H1 (cell line): ENCODE measurements at regions not wholly inside any gene's neighbourhood (a gene's known extent, or its start where the extent isn't known, plus 50 kb on each side); places are given as distances from the start of the nearest gene placed in this dataset.

ENCODE experiments used
- BACH1 ChIP-seq: IDR thresholded peaks from 2 replicates; pipeline ENCODE4 v1.6.1; 2012; ENCODE audit warnings: low read length, improper control_type of control experiment
- CEBPB ChIP-seq: IDR thresholded peaks from 2 replicates; pipeline ENCODE4 v1.6.1; 2012; ENCODE audit warnings: low read depth, low read length
- CHD2 ChIP-seq: IDR thresholded peaks from 2 replicates; pipeline ENCODE4 v1.6.1; 2012; ENCODE audit warnings: low read length, improper control_type of control experiment
- CTCF ChIP-seq, 3 experiments: IDR thresholded peaks; 1 replicate in 2 of 3; 2 replicates in 1 of 3; pipeline versions ENCODE4 v1.5.1 to v1.6.1; 2011; ENCODE audit warnings: low read length in 3 of 3, mild to moderate bottlenecking in 3 of 3, inconsistent platforms in 2 of 3, low read depth in 1 of 3, moderate library complexity in 1 of 3; ENCODE audit not compliant: insufficient read depth in 1 of 3; ENCODE audit errors: control extremely low read depth in 1 of 3
- E2F6 ChIP-seq: IDR thresholded peaks from 2 replicates; pipeline ENCODE4 v1.6.1; 2012; ENCODE audit warnings: inconsistent platforms
- EP300 ChIP-seq, 2 experiments: IDR thresholded peaks; 1 replicate in 1 of 2; 2 replicates in 1 of 2; pipeline ENCODE4 v1.6.1; 2011 to 2012; ENCODE audit warnings: low read depth in 2 of 2, low read length in 2 of 2, mild to moderate bottlenecking in 2 of 2, borderline replicate concordance in 1 of 2, inconsistent platforms in 1 of 2, moderate library complexity in 1 of 2
- GABPA ChIP-seq: IDR thresholded peaks from 2 replicates; pipeline ENCODE4 v1.6.1; 2011; ENCODE audit warnings: mild to moderate bottlenecking, low read length, moderate library complexity, borderline replicate concordance; ENCODE audit not compliant: insufficient read depth
- JUN ChIP-seq: IDR thresholded peaks from 2 replicates; pipeline ENCODE4 v1.6.1; 2011; ENCODE audit warnings: low read depth, mild to moderate bottlenecking, improper control_type of control experiment, low read length
- NRF1 ChIP-seq: IDR thresholded peaks from 2 replicates; pipeline ENCODE4 v1.6.1; 2011; ENCODE audit warnings: mild to moderate bottlenecking, low read depth, low read length, improper control_type of control experiment
- POLR2A ChIP-seq, 2 experiments: IDR thresholded peaks; 1 replicate in 1 of 2; 2 replicates in 1 of 2; pipeline ENCODE4 v1.6.1; 2011; ENCODE audit warnings: low read depth in 2 of 2, low read length in 2 of 2, mild to moderate bottlenecking in 2 of 2; ENCODE audit errors: control extremely low read depth in 1 of 2
- POLR2AphosphoS5 ChIP-seq: IDR thresholded peaks from 2 replicates; pipeline ENCODE4 v1.6.1; 2011; ENCODE audit warnings: low read depth, low read length
- RFX5 ChIP-seq: IDR thresholded peaks from 2 replicates; pipeline ENCODE4 v1.6.1; 2011; ENCODE audit warnings: low read depth, low read length, improper control_type of control experiment, borderline replicate concordance
- SP2 ChIP-seq: IDR thresholded peaks from 2 replicates; pipeline ENCODE4 v1.6.1; 2012; ENCODE audit warnings: mild to moderate bottlenecking, low read length, inconsistent platforms

GRCh38 chr1:196147530-196147929 is 460.7 kb downstream of the KCNT2 start:
- TF ChIP-seq POLR2AphosphoS5 = no peak
- no peak for TF ChIP-seq CTCF (IDR thresholded peaks at IDR 0.05; ENCODE audit: control extremely low read depth in 1 of 3, insufficient read depth in 1 of 3, low read depth in 1 of 3, low read length in 3 of 3)
- TF ChIP-seq EP300 (IDR thresholded peaks at IDR 0.05; ENCODE audit: borderline replicate concordance in 1 of 2, low read depth in 2 of 2, low read length in 2 of 2) = no peak
- TF ChIP-seq POLR2A (IDR thresholded peaks at IDR 0.05; ENCODE audit: control extremely low read depth in 1 of 2, low read depth in 2 of 2, low read length in 2 of 2) = no peak
- TF ChIP-seq SP2 = no peak
- no peak for TF ChIP-seq NRF1
- TF ChIP-seq GABPA = no peak
- no peak for TF ChIP-seq RFX5
- no peak for TF ChIP-seq CEBPB
- no peak for TF ChIP-seq E2F6
- no peak for TF ChIP-seq CHD2
- no peak for TF ChIP-seq JUN
- TF ChIP-seq BACH1 = no peak
